A673 (cell line): ENCODE measurements at regions not wholly inside any gene's neighbourhood (a gene's known extent, or its start where the extent isn't known, plus 50 kb on each side); places are given as distances from the start of the nearest gene placed in this dataset.
A peak's percentile ranks its signal among the peaks of the same experiment; 100 is the strongest.

Experiments used
- BruUV-seq: library from RNA; stranded (reverse); fragments of 400-500 nt; replicated peaks from 2 replicates; lab custom pipeline; 2021; lab: Mats Ljungman, UMichigan
- CTCF ChIA-PET: fragments of 300-600 bp; sonication (Branson Sonifier 250); formaldehyde crosslinking; loops from one replicate; lab custom pipeline; 2022; ENCODE audit warnings: antibody characterized with exemption; lab: Charles Lee
- POLR2A ChIA-PET: fragments of 300-600 bp; sonication (Branson Sonifier 250); formaldehyde crosslinking; loops from one replicate; lab custom pipeline; 2022; ENCODE audit warnings: antibody characterized with exemption; ENCODE audit not compliant: low non-redundant PET; lab: Charles Lee
- DNase-seq: peaks from one replicate; pipeline ENCODE4 v3.0.0-alpha.2; 2015; ENCODE audit warnings: low spot score
- H3K27ac ChIP-seq: fragments of 200-600 bp; sonication (generic); 2 replicates; pipeline ENCODE4 v1.5.1; 2016; ENCODE audit warnings: mixed run types, low read depth, mild to moderate bottlenecking, mixed read lengths, antibody characterized with exemption, low read length; ENCODE audit not compliant: poor library complexity, severe bottlenecking
- H3K27me3 ChIP-seq: fragments of 200-600 bp; sonication (generic); replicated peaks from 2 replicates; pipeline ENCODE4 v1.6.1; 2017; ENCODE audit warnings: mixed run types, low read depth, mild to moderate bottlenecking, mixed read lengths, antibody characterized with exemption, low read length; ENCODE audit not compliant: insufficient read depth, poor library complexity
- H3K36me3 ChIP-seq: fragments of 200-600 bp; sonication (generic); 2 replicates; pipeline ENCODE4 v1.6.1; 2016; ENCODE audit warnings: mixed run types, mild to moderate bottlenecking, mixed read lengths, antibody characterized with exemption, low read length; ENCODE audit not compliant: insufficient read depth, poor library complexity, severe bottlenecking
- H3K4me1 ChIP-seq: fragments of 200-600 bp; sonication (generic); 2 replicates; pipeline ENCODE4 v1.6.1; 2017; ENCODE audit warnings: mixed run types, mild to moderate bottlenecking, mixed read lengths, antibody characterized with exemption, low read length; ENCODE audit not compliant: insufficient read depth, poor library complexity, severe bottlenecking
- H3K4me3 ChIP-seq: fragments of 200-600 bp; sonication (generic); 2 replicates; pipeline ENCODE4 v1.5.1; 2016; ENCODE audit warnings: low read depth, mixed run types, mild to moderate bottlenecking, mixed read lengths, low read length; ENCODE audit not compliant: poor library complexity, severe bottlenecking
- H3K9me3 ChIP-seq: fragments of 200-600 bp; sonication (generic); 2 replicates; pipeline ENCODE4 v1.6.1; 2016; ENCODE audit warnings: mixed run types, low read depth, mild to moderate bottlenecking, mixed read lengths, antibody characterized with exemption, low read length; ENCODE audit not compliant: poor library complexity, severe bottlenecking
- EZH2 ChIP-seq: fragments of 200-600 bp; sonication (generic); IDR thresholded peaks from 2 replicates; pipeline ENCODE4 v1.6.1; 2017; ENCODE audit warnings: borderline replicate concordance, low read depth, mild to moderate bottlenecking, mixed read lengths, antibody characterized with exemption, low read length; ENCODE audit not compliant: poor library complexity, severe bottlenecking
- intact Hi-C: fragments of 100-400 bp; cut with micrococcal nuclease; formaldehyde crosslinking; loops from one replicate; pipeline ENCODE4 v1.10.0; 2022; ENCODE audit not compliant: unreplicated experiment
- TF ChIP-seq, protein P1 (sequence below): fragments of 300-800, 200-600 bp; sonication (generic); conservative IDR thresholded peaks from 2 replicates; pipeline ENCODE4 v1.5.1; 2017; ENCODE audit warnings: low read depth, mild to moderate bottlenecking, antibody characterized with exemption, low read length, moderate library complexity, mixed read lengths

DNA sequence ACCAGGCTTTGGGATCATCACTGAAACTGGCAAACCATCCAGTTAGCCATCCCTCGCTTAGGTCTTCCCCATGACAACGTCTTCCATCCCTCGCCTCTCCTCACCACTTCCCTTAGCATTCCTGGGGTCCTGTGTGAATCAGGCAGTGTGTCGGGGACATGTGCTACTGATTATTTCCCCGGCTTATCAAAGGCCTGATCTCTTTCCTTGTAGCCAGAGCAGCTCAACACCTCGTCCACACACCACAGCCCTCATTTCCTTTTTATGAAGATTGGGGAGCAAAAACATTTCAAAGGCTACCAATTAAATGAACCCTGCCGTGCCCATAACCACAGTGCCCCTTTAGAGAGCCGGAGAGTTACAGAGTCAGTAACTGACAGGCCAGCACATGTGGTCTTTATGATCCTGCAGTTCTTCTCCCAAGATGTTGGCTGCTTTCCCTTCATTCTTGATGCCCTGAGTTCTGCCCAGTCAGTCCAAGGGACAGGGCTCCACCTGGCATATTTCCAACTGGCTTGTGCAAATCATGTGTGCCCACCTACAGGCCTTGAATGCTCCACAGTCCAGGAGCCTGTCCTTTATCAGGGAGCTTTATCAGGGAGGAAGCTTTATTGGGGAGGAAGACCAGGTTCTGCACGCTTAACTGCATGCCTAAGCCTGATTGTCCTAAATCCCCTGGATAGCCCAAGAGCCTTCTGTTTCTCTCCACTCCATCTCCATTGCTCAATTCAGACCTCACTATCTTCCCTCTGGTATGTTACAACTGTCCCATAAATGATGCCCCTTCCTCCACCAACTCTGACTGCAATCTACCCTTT lies 343.1 kb downstream of the CYRIA start:
- no peak overlapping the region for H3K4me3 ChIP-seq
- no peak for TF ChIP-seq EZH2
- TF ChIP-seq, protein P1, sequence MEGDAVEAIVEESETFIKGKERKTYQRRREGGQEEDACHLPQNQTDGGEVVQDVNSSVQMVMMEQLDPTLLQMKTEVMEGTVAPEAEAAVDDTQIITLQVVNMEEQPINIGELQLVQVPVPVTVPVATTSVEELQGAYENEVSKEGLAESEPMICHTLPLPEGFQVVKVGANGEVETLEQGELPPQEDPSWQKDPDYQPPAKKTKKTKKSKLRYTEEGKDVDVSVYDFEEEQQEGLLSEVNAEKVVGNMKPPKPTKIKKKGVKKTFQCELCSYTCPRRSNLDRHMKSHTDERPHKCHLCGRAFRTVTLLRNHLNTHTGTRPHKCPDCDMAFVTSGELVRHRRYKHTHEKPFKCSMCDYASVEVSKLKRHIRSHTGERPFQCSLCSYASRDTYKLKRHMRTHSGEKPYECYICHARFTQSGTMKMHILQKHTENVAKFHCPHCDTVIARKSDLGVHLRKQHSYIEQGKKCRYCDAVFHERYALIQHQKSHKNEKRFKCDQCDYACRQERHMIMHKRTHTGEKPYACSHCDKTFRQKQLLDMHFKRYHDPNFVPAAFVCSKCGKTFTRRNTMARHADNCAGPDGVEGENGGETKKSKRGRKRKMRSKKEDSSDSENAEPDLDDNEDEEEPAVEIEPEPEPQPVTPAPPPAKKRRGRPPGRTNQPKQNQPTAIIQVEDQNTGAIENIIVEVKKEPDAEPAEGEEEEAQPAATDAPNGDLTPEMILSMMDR = no peak
- H3K9me3 ChIP-seq = no peaks in the 10 kb centered on the region
- H3K36me3 ChIP-seq = no peaks in the 10 kb centered on the region
- ChIA-PET CTCF (no interaction called here), POLR2A (no interaction called here)
- no peaks in the 10 kb centered on the region for H3K27me3 ChIP-seq
- H3K27ac ChIP-seq = no peak overlapping the region
- intact Hi-C loops = no loop called here
- no peaks in the 10 kb centered on the region for H3K4me1 ChIP-seq
- BruUV-seq = no TSS peak
- no peak for DNase-seq

DNA sequence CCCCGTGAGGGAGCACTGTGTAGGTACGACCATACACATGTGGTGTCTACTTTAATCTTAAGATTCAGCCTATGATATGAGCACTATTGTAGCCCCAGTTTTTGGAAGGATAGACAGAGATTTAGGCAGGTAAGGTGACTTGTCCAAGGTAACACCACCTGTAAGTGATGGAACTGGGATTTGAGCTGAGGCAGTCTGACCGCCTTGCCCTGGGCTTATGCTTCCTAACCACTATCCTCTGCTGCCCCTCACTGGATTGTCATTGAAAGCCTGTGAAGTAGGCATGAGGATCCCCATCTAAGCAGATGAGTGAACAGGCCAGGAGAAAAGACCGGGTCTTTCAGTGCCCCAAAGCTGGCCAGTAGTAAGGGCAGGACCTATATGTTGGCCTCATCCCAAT lies 343.8 kb downstream of the CYRIA start:
- Histone ChIP-seq H3K27ac (no peak overlapping the region), H3K9me3 (no peaks in the 10 kb centered on the region), H3K4me3 (no peak overlapping the region), H3K4me1 (no peaks in the 10 kb centered on the region), H3K36me3 (no peaks in the 10 kb centered on the region), H3K27me3 (no peaks in the 10 kb centered on the region)
- no peak for TF ChIP-seq EZH2
- TF ChIP-seq, protein P1 = 0 out of 2 replicates have a peak, but pooled peaks have one; percentile 15
- POLR2A ChIA-PET = no interaction called here
- intact Hi-C loops = no loop called here
- no TSS peak for BruUV-seq
- no peak for DNase-seq
- CTCF ChIA-PET = no interaction called here

DNA sequence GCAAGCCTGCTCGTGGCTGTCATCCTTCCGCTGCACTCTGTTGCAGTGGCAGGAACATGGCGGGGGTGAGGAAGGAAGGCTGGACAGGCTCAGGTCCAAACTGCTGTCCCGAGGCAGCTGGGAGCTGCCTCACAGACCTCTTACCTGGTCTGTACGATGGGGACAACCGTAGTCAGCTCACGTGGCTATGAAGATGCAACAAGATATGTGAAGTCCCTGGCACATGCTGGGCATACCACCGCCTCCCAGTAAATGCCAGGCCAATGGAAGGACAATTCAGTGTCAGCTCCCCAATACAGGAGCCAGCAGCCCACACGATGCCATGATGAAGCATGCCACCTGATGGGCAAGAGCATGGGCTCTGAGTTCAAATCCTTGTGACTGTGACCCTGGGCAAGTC lies 344.4 kb downstream of the CYRIA start:
- Histone ChIP-seq H3K27me3 (no peaks in the 10 kb centered on the region), H3K36me3 (no peaks in the 10 kb centered on the region), H3K4me1 (no peaks in the 10 kb centered on the region), H3K9me3 (no peaks in the 10 kb centered on the region), H3K4me3 (no peak overlapping the region), H3K27ac (no peak overlapping the region)
- intact Hi-C loops = no loop called here
- no peak for DNase-seq
- no TSS peak for BruUV-seq
- TF ChIP-seq, protein P1 = no peak
- no peak for TF ChIP-seq EZH2
- POLR2A ChIA-PET = no interaction called here
- CTCF ChIA-PET = no interaction called here
